ENCODE measurements at regions not wholly inside any gene's neighbourhood (a gene's known extent, or its start where the extent isn't known, plus 50 kb on each side); places are given as distances from the start of the nearest gene placed in this dataset.

DNA sequence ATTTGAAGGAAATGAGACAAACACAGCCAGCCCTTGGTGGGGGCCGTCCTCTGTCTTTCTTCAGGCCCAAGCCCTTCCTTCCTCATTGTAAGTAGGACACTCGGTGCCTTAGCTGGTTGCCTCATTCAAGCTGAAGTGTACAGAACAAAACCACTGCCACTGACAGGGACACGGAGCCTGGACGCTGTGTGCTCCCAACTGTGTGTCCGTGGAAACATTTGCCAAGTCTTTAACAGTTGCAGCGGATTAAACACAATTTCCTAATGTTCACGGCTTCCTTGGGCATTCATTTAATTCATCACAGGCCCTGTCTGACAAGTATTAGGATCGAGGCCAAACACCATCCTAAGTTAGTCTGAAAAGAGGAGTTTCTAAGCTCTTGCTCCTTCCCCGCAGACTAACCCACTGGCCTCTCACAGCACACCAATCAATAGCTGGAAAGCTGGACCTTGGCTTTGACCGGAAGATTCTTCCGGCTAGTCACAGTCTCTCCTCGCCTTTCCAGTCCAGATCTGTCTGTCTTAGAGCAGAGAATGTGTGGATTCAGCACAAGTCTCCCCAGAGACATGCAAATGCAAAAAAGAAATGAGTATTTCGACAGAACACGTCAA is 68.7 kb upstream of the ACSL3 start:
- TF ChIP-seq, protein P1, sequence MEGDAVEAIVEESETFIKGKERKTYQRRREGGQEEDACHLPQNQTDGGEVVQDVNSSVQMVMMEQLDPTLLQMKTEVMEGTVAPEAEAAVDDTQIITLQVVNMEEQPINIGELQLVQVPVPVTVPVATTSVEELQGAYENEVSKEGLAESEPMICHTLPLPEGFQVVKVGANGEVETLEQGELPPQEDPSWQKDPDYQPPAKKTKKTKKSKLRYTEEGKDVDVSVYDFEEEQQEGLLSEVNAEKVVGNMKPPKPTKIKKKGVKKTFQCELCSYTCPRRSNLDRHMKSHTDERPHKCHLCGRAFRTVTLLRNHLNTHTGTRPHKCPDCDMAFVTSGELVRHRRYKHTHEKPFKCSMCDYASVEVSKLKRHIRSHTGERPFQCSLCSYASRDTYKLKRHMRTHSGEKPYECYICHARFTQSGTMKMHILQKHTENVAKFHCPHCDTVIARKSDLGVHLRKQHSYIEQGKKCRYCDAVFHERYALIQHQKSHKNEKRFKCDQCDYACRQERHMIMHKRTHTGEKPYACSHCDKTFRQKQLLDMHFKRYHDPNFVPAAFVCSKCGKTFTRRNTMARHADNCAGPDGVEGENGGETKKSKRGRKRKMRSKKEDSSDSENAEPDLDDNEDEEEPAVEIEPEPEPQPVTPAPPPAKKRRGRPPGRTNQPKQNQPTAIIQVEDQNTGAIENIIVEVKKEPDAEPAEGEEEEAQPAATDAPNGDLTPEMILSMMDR (IDR thresholded peaks at IDR 0.05): no peak
- peak in 2 of 4 donors; percentile 14 to 41 for TF ChIP-seq POLR2AphosphoS5 (IDR thresholded peaks at IDR 0.05)

All from sigmoid colon (tissue), 4 donors.